Spleen (tissue), 11 donors: ENCODE measurements at regions not wholly inside any gene's neighbourhood (a gene's known extent, or its start where the extent isn't known, plus 50 kb on each side); places are given as distances from the start of the nearest gene placed in this dataset.
A peak's percentile ranks its signal among the peaks of the same experiment; 100 is the strongest.

Source experiments
- DNase-seq: peaks from one replicate; pipeline ENCODE4 v3.0.0-alpha.2; 2020
- H3K27ac ChIP-seq, 8 donors: fragments of 200-600 bp; sonication (generic) in 7 of 8; 1 replicate in 4 of 8; 2 replicates in 4 of 8; pipeline versions ENCODE4 v1.5.0 to v1.8.0; 2016 to 2021; ENCODE audit warnings: inconsistent platforms in 4 of 8, mild to moderate bottlenecking in 4 of 8, moderate library complexity in 1 of 8
- H3K27me3 ChIP-seq, 7 donors: fragments of 200-600 bp; sonication (generic) in 6 of 7; replicated peaks in 1 of 7; 1 replicate in 4 of 7; 2 replicates in 3 of 7; pipeline versions ENCODE4 v1.5.0 to v1.8.0; 2016 to 2021; ENCODE audit warnings: inconsistent platforms in 3 of 7, mild to moderate bottlenecking in 1 of 7
- H3K36me3 ChIP-seq, 6 donors: fragments of 200-600 bp; sonication (generic) in 5 of 6; 1 replicate in 4 of 6; 2 replicates in 2 of 6; pipeline versions ENCODE4 v1.5.0 to v1.8.0; 2016 to 2021; ENCODE audit warnings: inconsistent platforms in 2 of 6
- H3K4me1 ChIP-seq, 6 donors: fragments of 200-600 bp; sonication (generic) in 5 of 6; 1 replicate in 3 of 6; 2 replicates in 3 of 6; pipeline versions ENCODE4 v1.5.0 to v1.8.0; 2016 to 2021; ENCODE audit warnings: inconsistent platforms in 3 of 6
- H3K4me3 ChIP-seq, 8 donors: fragments of 200-600 bp; sonication (generic) in 7 of 8; 1 replicate in 4 of 8; 2 replicates in 4 of 8; pipeline versions ENCODE4 v1.5.0 to v1.8.0; 2016 to 2021; ENCODE audit warnings: inconsistent platforms in 4 of 8, mild to moderate bottlenecking in 4 of 8, moderate library complexity in 2 of 8
- H3K9me3 ChIP-seq, 8 donors: fragments of 200-600 bp; sonication (generic) in 7 of 8; 1 replicate in 4 of 8; 2 replicates in 4 of 8; pipeline versions ENCODE4 v1.5.0 to v1.8.0; 2016 to 2021; ENCODE audit warnings: inconsistent platforms in 4 of 8
- CTCF ChIP-seq, 11 experiments: fragments of 200-600 bp in 7 of 11; fragments of 450-650 bp in 4 of 11; sonication (generic) in 4 of 11; IDR thresholded peaks in 8 of 11; conservative IDR thresholded peaks in 3 of 11; 1 replicate in 7 of 11; 2 replicates in 4 of 11; pipeline versions ENCODE4 v1.4.0 to v1.8.0; 2016 to 2021; ENCODE audit warnings: antibody characterized with exemption in 11 of 11, inconsistent platforms in 4 of 11, mild to moderate bottlenecking in 1 of 11
- POLR2A ChIP-seq, 3 donors: fragments of 450-650 bp; IDR thresholded peaks; one replicate each; pipeline ENCODE4 v1.5.1; 2017; ENCODE audit warnings: antibody characterized with exemption in 3 of 3, mild to moderate bottlenecking in 1 of 3
- POLR2AphosphoS5 ChIP-seq, 3 donors: sonication (generic); formaldehyde crosslinking; IDR thresholded peaks; one replicate each; pipeline ENCODE4 v1.5.1; 2017; ENCODE audit warnings: antibody characterized with exemption in 3 of 3
- WGBS, 5 donors: extraction: QIAGEN DNeasy Blood & Tissue Kit in 3 of 5; methylation state at CpG; one replicate each; pipeline versions ENCODE4 v1.1.5 to v1.1.7; 2013 to 2018; 5-methylcytosine and 5-hydroxymethylcytosine counted together
- intact Hi-C: fragments of 100-400 bp; cut with DNase I; formaldehyde crosslinking; loops from one replicate; pipeline ENCODE4 v1.15.0; 2023; ENCODE audit warnings: low total_unique reads
- donor health status: healthy with polysubstance abuse.
- donor health status: DM: no; HTN: no; CAD: no; lungs with moderate emphysema.
- donor health status: DM: no; HTN: no; CAD: no.
- donor health status: Bipolar disorder and iron deficiency.
- donor health status: healthy.
- donor health status: DM: no; HTN: no; CAD: no.
- donor health status: DM: yes; HTN: yes; CAD: no.

GRCh38 chr10:78267598-78267997 lies 233.9 kb downstream of the RPS24 start:
- intact Hi-C loops: no loop called here
- no peak overlapping the region for H3K27ac ChIP-seq
- H3K4me3 ChIP-seq: no peak overlapping the region
- H3K9me3 ChIP-seq: peaks cover 0 to 10% (median 0%) of the 10 kb centered on the region in 8 donors
- H3K36me3 ChIP-seq: no peaks in the 10 kb centered on the region
- WGBS, 5 donors: 80 to 86% (median 85%) methylated on average over 3 of the region's 3 CpGs
- no peak for DNase-seq
- no peaks in the 10 kb centered on the region for H3K27me3 ChIP-seq
- TF ChIP-seq CTCF (IDR thresholded peaks at IDR 0.05 in 8 of 11, conservative IDR thresholded peaks at IDR 0.05 in 3 of 11) (no peak), POLR2AphosphoS5 (IDR thresholded peaks at IDR 0.05) (no peak), POLR2A (IDR thresholded peaks at IDR 0.05) (no peak)
- H3K4me1 ChIP-seq: peaks cover 0 to 3% (median 0%) of the 10 kb centered on the region in 6 donors

GRCh38 chr10:78269060-78269459 lies 235.4 kb downstream of the RPS24 start:
- WGBS, 5 donors: 81 to 92% (median 88%) methylated on average over 2 of the region's 2 CpGs
- intact Hi-C loops: no loop called here
- Histone ChIP-seq H3K4me1 (peaks cover 0 to 3% (median 0%) of the 10 kb centered on the region in 6 donors), H3K27ac (no peak overlapping the region), H3K27me3 (no peaks in the 10 kb centered on the region), H3K4me3 (no peak overlapping the region), H3K36me3 (no peaks in the 10 kb centered on the region), H3K9me3 (peaks cover 0 to 10% (median 0%) of the 10 kb centered on the region in 8 donors)
- no peak for TF ChIP-seq POLR2A (IDR thresholded peaks at IDR 0.05)
- no peak for TF ChIP-seq CTCF (IDR thresholded peaks at IDR 0.05 in 8 of 11, conservative IDR thresholded peaks at IDR 0.05 in 3 of 11)
- TF ChIP-seq POLR2AphosphoS5 (IDR thresholded peaks at IDR 0.05): no peak
- DNase-seq: no peak

GRCh38 chr10:78272329-78272728 lies 238.7 kb downstream of the RPS24 start:
- no peak overlapping the region for H3K4me3 ChIP-seq
- intact Hi-C loops: no loop called here
- no peaks in the 10 kb centered on the region for H3K4me1 ChIP-seq
- H3K9me3 ChIP-seq: peaks cover 0 to 10% (median 0%) of the 10 kb centered on the region in 8 donors
- TF ChIP-seq CTCF (IDR thresholded peaks at IDR 0.05 in 8 of 11, conservative IDR thresholded peaks at IDR 0.05 in 3 of 11) (no peak), POLR2AphosphoS5 (IDR thresholded peaks at IDR 0.05) (no peak), POLR2A (IDR thresholded peaks at IDR 0.05) (no peak)
- DNase-seq: peak; percentile 37
- H3K27me3 ChIP-seq: no peaks in the 10 kb centered on the region
- no peaks in the 10 kb centered on the region for H3K36me3 ChIP-seq
- H3K27ac ChIP-seq: no peak overlapping the region

GRCh38 chr10:78274491-78274890 lies 240.8 kb downstream of the RPS24 start:
- H3K36me3 ChIP-seq: no peaks in the 10 kb centered on the region
- TF ChIP-seq CTCF (IDR thresholded peaks at IDR 0.05 in 8 of 11, conservative IDR thresholded peaks at IDR 0.05 in 3 of 11) (no peak), POLR2A (IDR thresholded peaks at IDR 0.05) (no peak), POLR2AphosphoS5 (IDR thresholded peaks at IDR 0.05) (no peak)
- H3K4me1 ChIP-seq: no peaks in the 10 kb centered on the region
- peaks cover 0 to 6% (median 0%) of the 10 kb centered on the region in 8 donors for H3K9me3 ChIP-seq
- no peak overlapping the region for H3K4me3 ChIP-seq
- peak; percentile 44 for DNase-seq
- intact Hi-C loops: no loop called here
- H3K27me3 ChIP-seq: no peaks in the 10 kb centered on the region
- WGBS, 5 donors: 61 to 70% (median 64%) methylated on average over 3 to 4 of the region's 4 CpGs
- H3K27ac ChIP-seq: no peak overlapping the region
